ENCODE measurements at regions not wholly inside any gene's neighbourhood (a gene's known extent, or its start where the extent isn't known, plus 50 kb on each side); places are given as distances from the start of the nearest gene placed in this dataset.

DNA sequence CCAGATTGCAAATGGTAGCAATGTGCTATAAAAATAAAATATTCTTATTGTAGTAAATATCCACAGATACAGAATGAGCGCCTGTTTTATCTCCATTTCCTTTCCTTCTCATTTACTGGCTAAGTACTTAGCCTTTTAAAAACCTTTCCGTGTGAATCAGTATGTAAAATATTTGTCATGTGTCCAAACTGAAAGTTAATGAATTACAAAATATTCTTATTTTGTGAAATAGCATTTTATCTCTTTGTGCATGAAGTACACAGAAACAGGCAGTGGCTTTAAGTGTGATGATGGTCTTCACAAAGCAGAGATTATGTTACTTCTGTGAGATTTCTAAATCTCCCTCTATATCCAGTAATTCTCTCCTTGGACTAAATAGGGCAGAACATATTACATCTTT lies 56.7 kb upstream of the KIAA1217 start:
- Mint-ChIP-seq H3K4me3 (no peak overlapping the region), H3K9me3 (peaks cover 9% of the 10 kb centered on the region), H3K4me1 (peaks cover 41% of the 10 kb centered on the region), H3K27me3 (ENCODE audit: low read depth) (no peaks in the 10 kb centered on the region), H3K27ac (peak overlapping the region; percentile 93), H3K36me3 (peaks cover 6% of the 10 kb centered on the region)
- TF ChIP-seq, protein P1, sequence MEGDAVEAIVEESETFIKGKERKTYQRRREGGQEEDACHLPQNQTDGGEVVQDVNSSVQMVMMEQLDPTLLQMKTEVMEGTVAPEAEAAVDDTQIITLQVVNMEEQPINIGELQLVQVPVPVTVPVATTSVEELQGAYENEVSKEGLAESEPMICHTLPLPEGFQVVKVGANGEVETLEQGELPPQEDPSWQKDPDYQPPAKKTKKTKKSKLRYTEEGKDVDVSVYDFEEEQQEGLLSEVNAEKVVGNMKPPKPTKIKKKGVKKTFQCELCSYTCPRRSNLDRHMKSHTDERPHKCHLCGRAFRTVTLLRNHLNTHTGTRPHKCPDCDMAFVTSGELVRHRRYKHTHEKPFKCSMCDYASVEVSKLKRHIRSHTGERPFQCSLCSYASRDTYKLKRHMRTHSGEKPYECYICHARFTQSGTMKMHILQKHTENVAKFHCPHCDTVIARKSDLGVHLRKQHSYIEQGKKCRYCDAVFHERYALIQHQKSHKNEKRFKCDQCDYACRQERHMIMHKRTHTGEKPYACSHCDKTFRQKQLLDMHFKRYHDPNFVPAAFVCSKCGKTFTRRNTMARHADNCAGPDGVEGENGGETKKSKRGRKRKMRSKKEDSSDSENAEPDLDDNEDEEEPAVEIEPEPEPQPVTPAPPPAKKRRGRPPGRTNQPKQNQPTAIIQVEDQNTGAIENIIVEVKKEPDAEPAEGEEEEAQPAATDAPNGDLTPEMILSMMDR (IDR thresholded peaks at IDR 0.05; ENCODE audit: unreplicated experiment): no peak
- DNase-seq (ENCODE audit: low spot score in 2 of 2, unreplicated experiment in 2 of 2): no peak

DNA sequence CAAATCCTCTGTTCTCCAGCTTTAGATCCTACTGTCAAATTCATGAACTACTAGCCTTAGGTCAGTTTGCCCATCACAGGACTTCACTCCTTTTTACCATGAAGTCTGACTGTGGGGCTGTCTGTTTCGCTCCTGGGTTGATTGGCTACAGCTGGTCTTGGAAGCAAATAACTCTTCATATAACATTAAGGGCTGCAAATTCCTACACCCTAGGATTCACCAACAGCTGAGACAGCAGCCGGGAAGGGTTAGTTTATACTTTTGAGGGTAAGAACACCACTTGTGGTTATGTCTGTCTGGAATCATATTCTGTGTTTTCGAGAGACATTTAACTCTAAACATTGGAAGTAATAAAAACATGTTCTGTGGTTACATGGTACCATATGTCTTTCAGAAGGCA lies 55.9 kb upstream of the KIAA1217 start:
- H3K9me3 Mint-ChIP-seq: peaks cover 12% of the 10 kb centered on the region
- no peaks in the 10 kb centered on the region for H3K27me3 Mint-ChIP-seq (ENCODE audit: low read depth)
- no peak for DNase-seq (ENCODE audit: low spot score in 2 of 2, unreplicated experiment in 2 of 2)
- no peak overlapping the region for H3K4me3 Mint-ChIP-seq
- H3K27ac Mint-ChIP-seq: peak overlapping the region; percentile 93
- TF ChIP-seq, protein P1 (IDR thresholded peaks at IDR 0.05; ENCODE audit: unreplicated experiment): no peak
- H3K4me1 Mint-ChIP-seq: peaks cover 40% of the 10 kb centered on the region
- H3K36me3 Mint-ChIP-seq: peaks cover 11% of the 10 kb centered on the region

- Mint-ChIP-seq H3K4me3 (no peak overlapping the region), H3K9me3 (peaks cover 17% of the 10 kb centered on the region), H3K4me1 (peaks cover 35% of the 10 kb centered on the region), H3K27ac (peak overlapping the region; percentile 93), H3K36me3 (peaks cover 16% of the 10 kb centered on the region), H3K27me3 (ENCODE audit: low read depth) (no peaks in the 10 kb centered on the region)
- DNase-seq (ENCODE audit: low spot score in 2 of 2, unreplicated experiment in 2 of 2): no peak
- TF ChIP-seq, protein P1 (IDR thresholded peaks at IDR 0.05; ENCODE audit: unreplicated experiment): no peak
Measured at GRCh38 chr10:24153537-24153936, 55.4 kb upstream of the KIAA1217 start.

DNA sequence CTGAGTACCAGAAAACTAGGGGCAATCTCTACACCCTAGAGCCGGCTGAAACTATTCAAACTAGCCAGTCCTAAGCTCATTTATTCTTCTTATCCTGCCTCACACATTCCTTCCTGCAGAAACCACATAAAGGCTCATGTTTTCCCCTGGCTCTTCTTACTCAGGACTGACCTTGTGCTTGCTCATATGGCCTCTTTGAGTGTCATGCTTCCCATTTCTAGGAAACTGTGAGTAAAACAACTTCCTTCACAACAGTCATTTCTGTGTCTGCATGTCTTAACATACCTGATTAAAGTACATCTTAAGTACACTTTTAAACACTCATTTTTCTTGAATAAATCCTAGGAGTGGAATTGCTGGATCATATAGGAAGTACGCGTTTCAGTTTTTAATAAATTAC lies 52.3 kb upstream of the KIAA1217 start:
- H3K4me1 Mint-ChIP-seq: peaks cover 36% of the 10 kb centered on the region
- no peaks in the 10 kb centered on the region for H3K27me3 Mint-ChIP-seq (ENCODE audit: low read depth)
- H3K27ac Mint-ChIP-seq: no peak overlapping the region
- peaks cover 18% of the 10 kb centered on the region for H3K9me3 Mint-ChIP-seq
- H3K36me3 Mint-ChIP-seq: peaks cover 16% of the 10 kb centered on the region
- no peak overlapping the region for H3K4me3 Mint-ChIP-seq
- TF ChIP-seq, protein P1 (IDR thresholded peaks at IDR 0.05; ENCODE audit: unreplicated experiment): no peak
- DNase-seq (ENCODE audit: low spot score in 2 of 2, unreplicated experiment in 2 of 2): no peak

- Mint-ChIP-seq H3K9me3 (peaks cover 18% of the 10 kb centered on the region), H3K4me1 (peaks cover 34% of the 10 kb centered on the region), H3K36me3 (peaks cover 16% of the 10 kb centered on the region), H3K27me3 (ENCODE audit: low read depth) (no peaks in the 10 kb centered on the region), H3K27ac (no peak overlapping the region), H3K4me3 (no peak overlapping the region)
- DNase-seq (ENCODE audit: low spot score in 2 of 2, unreplicated experiment in 2 of 2): no peak
- TF ChIP-seq, protein P1 (IDR thresholded peaks at IDR 0.05; ENCODE audit: unreplicated experiment): no peak
Measured at GRCh38 chr10:24157567-24157966, 51.4 kb upstream of the KIAA1217 start.
